Smooth muscle cell (in vitro differentiated cells): ENCODE measurements at regions not wholly inside any gene's neighbourhood (a gene's known extent, or its start where the extent isn't known, plus 50 kb on each side); places are given as distances from the start of the nearest gene placed in this dataset.
"Not testable (repeated sequence)": the region's sequence is repeated elsewhere in the genome, so short reads cannot be mapped to it uniquely, and the experiment has no call there.

Experiments
- DNase-seq: peaks from one replicate; lab custom pipeline; 2025; ENCODE audit not compliant: unreplicated experiment; lab: John Stamatoyannopoulos, UW
- H2AFZ ChIP-seq: fragments of 200-600 bp; sonication (generic); 2 replicates; pipeline ENCODE4 v1.6.0; 2016; ENCODE audit warnings: antibody characterized with exemption, low read depth, mild to moderate bottlenecking
- H3F3A ChIP-seq: fragments of 200-600 bp; sonication (generic); 2 replicates; pipeline ENCODE4 v1.6.0; 2017; ENCODE audit warnings: antibody characterized with exemption, low read depth
- H3K27ac ChIP-seq: fragments of 200-600 bp; sonication (generic); 2 replicates; pipeline ENCODE4 v1.5.1; 2016; ENCODE audit warnings: low read depth, mild to moderate bottlenecking
- H3K27me3 ChIP-seq: fragments of 200-600 bp; sonication (generic); 2 replicates; pipeline ENCODE4 v1.6.1; 2016; ENCODE audit warnings: low read depth, mild to moderate bottlenecking
- H3K36me3 ChIP-seq: fragments of 200-600 bp; sonication (generic); 2 replicates; pipeline ENCODE4 v1.5.1; 2016; ENCODE audit warnings: low read depth
- H3K4me1 ChIP-seq: fragments of 200-600 bp; sonication (generic); 2 replicates; pipeline ENCODE4 v1.5.1; 2016; ENCODE audit warnings: low read depth
- H3K4me2 ChIP-seq: fragments of 200-600 bp; sonication (generic); 2 replicates; pipeline ENCODE4 v1.6.0; 2016; ENCODE audit warnings: mild to moderate bottlenecking
- H3K4me3 ChIP-seq: fragments of 200-600 bp; sonication (generic); 2 replicates; pipeline ENCODE4 v1.5.1; 2016; ENCODE audit warnings: mild to moderate bottlenecking
- H3K79me2 ChIP-seq: fragments of 200-600 bp; sonication (generic); 2 replicates; pipeline ENCODE4 v1.6.0; 2016; ENCODE audit warnings: low read depth, mild to moderate bottlenecking
- H3K9ac ChIP-seq: fragments of 200-600 bp; sonication (generic); 2 replicates; pipeline ENCODE4 v1.6.0; 2016; ENCODE audit warnings: low read depth
- H3K9me3 ChIP-seq: fragments of 200-600 bp; sonication (generic); replicated peaks from 2 replicates; pipeline ENCODE4 v1.5.1; 2016; ENCODE audit warnings: low read depth
- H4K20me1 ChIP-seq: fragments of 200-600 bp; sonication (generic); 2 replicates; pipeline ENCODE4 v1.6.0; 2016; ENCODE audit warnings: low read depth
- CTCF ChIP-seq: fragments of 200-600 bp; sonication (generic); IDR thresholded peaks from 2 replicates; pipeline ENCODE4 v1.5.1; 2017; ENCODE audit warnings: borderline replicate concordance, mild to moderate bottlenecking, antibody characterized with exemption; ENCODE audit not compliant: insufficient read depth, poor library complexity, severe bottlenecking
- WGBS: methylation state at CpG from one replicate; pipeline ENCODE4 v1.1.7; 2016; ENCODE audit warnings: low lambda C conversion rate; 5-methylcytosine and 5-hydroxymethylcytosine counted together

- WGBS = 55% methylated on average over 8 of the region's 8 CpGs
- Histone ChIP-seq H2AFZ (peak overlapping the region; percentile 84), H3F3A (peaks cover 9% of the 10 kb centered on the region), H3K36me3 (no peaks in the 10 kb centered on the region), H3K27me3 (no peaks in the 10 kb centered on the region), H3K79me2 (no peaks in the 10 kb centered on the region), H3K9ac (no peak overlapping the region), H3K9me3 (no peaks in the 10 kb centered on the region), H4K20me1 (no peaks in the 10 kb centered on the region), H3K27ac (peak overlapping the region; percentile 73), H3K4me3 (no peak overlapping the region), H3K4me2 (peak overlapping the region; percentile 63), H3K4me1 (no peaks in the 10 kb centered on the region)
- no peak for DNase-seq
- no peak for TF ChIP-seq CTCF
These were observed 155.7 kb downstream of the ADSS2 start for GRCh38 chr1:244296003-244296402.

- no peak for TF ChIP-seq CTCF
- no peaks in the 10 kb centered on the region for H4K20me1 ChIP-seq
- H3K4me3 ChIP-seq = no peak overlapping the region
- no peaks in the 10 kb centered on the region for H3K79me2 ChIP-seq
- no peaks in the 10 kb centered on the region for H3K9me3 ChIP-seq
- peak overlapping the region; percentile 84 for H2AFZ ChIP-seq
- H3K27me3 ChIP-seq = no peaks in the 10 kb centered on the region
- peak overlapping the region; percentile 63 for H3K4me2 ChIP-seq
- peaks cover 9% of the 10 kb centered on the region for H3F3A ChIP-seq
- peak overlapping the region; percentile 73 for H3K27ac ChIP-seq
- no peak for DNase-seq
- no peak overlapping the region for H3K9ac ChIP-seq
- H3K4me1 ChIP-seq = no peaks in the 10 kb centered on the region
- WGBS = 43% methylated on average over 6 of the region's 6 CpGs
- no peaks in the 10 kb centered on the region for H3K36me3 ChIP-seq
These were observed 155.3 kb downstream of the ADSS2 start for GRCh38 chr1:244296447-244296846.

DNA sequence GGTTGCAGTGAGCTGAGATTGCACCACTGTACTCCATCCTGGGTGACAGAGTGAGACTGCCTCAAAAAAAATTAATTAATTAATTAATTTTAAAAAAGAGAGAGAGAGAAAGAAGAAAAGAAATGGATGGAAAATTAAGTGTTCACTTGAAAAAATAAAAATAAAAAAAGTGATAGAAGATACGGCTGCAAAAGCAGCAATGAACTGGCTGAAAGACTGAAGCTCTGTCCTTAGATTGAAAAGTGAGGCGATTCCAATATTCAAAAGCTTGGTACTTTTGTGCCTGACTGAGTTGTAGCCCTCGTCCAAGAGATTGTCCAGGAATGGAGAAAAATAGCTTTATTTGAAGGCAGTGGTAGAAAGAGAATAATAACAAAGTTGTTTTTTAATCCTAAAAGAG, 154.6 kb downstream of the ADSS2 start:
- no peak overlapping the region for H2AFZ ChIP-seq
- no peak overlapping the region for H3K9ac ChIP-seq
- WGBS = 95% methylated on average over 3 of the region's 3 CpGs
- H3K4me1 ChIP-seq = no peaks in the 10 kb centered on the region
- DNase-seq = no peak
- no peak overlapping the region for H3K4me2 ChIP-seq
- no peak overlapping the region for H3K4me3 ChIP-seq
- TF ChIP-seq CTCF = no peak
- no peaks in the 10 kb centered on the region for H4K20me1 ChIP-seq
- no peak overlapping the region for H3K27ac ChIP-seq
- no peaks in the 10 kb centered on the region for H3K79me2 ChIP-seq
- H3K36me3 ChIP-seq = no peaks in the 10 kb centered on the region
- peaks cover 9% of the 10 kb centered on the region for H3F3A ChIP-seq
- no peaks in the 10 kb centered on the region for H3K9me3 ChIP-seq
- no peaks in the 10 kb centered on the region for H3K27me3 ChIP-seq

- DNase-seq = no peak
- Histone ChIP-seq H3K4me2 (no peak overlapping the region), H3K79me2 (no peaks in the 10 kb centered on the region), H3K4me1 (no peaks in the 10 kb centered on the region), H3K27me3 (no peaks in the 10 kb centered on the region), H4K20me1 (no peaks in the 10 kb centered on the region), H3K4me3 (no peak overlapping the region), H3K36me3 (no peaks in the 10 kb centered on the region), H3F3A (peaks cover 9% of the 10 kb centered on the region), H3K9me3 (no peaks in the 10 kb centered on the region), H3K27ac (no peak overlapping the region), H2AFZ (no peak overlapping the region), H3K9ac (no peak overlapping the region)
- TF ChIP-seq CTCF = no peak
- 97% methylated on average over 7 of the region's 7 CpGs for WGBS
These were observed 154.1 kb downstream of the ADSS2 start for GRCh38 chr1:244297616-244298015.

DNA sequence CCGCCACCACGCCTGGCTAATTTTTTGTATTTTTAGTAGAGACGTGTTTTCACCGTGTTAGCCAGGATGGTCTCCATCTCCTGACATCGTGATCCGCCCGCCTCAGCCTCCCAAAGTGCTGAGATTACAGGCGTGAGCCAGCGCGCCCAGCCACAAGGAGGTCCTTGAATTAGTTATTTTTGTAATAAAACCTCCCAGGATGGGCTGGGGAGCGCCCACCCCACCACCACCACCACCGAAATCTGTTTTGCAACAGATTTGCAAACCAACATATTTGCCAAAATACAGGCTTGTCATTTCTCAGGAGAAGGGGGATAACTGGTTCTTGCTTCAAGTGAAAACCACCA, 151.7 kb downstream of the ADSS2 start:
- not testable (repeated sequence) for H3K36me3 ChIP-seq, H3K4me1 ChIP-seq, DNase-seq, H2AFZ ChIP-seq, H3K4me3 ChIP-seq, H3K79me2 ChIP-seq, H3F3A ChIP-seq, H4K20me1 ChIP-seq, H3K4me2 ChIP-seq, H3K27ac ChIP-seq, H3K9ac ChIP-seq, H3K9me3 ChIP-seq, H3K27me3 ChIP-seq
- WGBS = 97% methylated on average over 12 of the region's 12 CpGs
